NOMO-1 (cell line): ENCODE measurements at regions not wholly inside any gene's neighbourhood (a gene's known extent, or its start where the extent isn't known, plus 50 kb on each side); places are given as distances from the start of the nearest gene placed in this dataset.
"Not testable (repeated sequence)": the region's sequence is repeated elsewhere in the genome, so short reads cannot be mapped to it uniquely, and the experiment has no call there.

Source experiments
- DNase-seq, 2 experiments: peaks; one replicate each; lab custom pipeline; 2025; ENCODE audit not compliant: unreplicated experiment in 2 of 2; lab: John Stamatoyannopoulos, UW

DNA sequence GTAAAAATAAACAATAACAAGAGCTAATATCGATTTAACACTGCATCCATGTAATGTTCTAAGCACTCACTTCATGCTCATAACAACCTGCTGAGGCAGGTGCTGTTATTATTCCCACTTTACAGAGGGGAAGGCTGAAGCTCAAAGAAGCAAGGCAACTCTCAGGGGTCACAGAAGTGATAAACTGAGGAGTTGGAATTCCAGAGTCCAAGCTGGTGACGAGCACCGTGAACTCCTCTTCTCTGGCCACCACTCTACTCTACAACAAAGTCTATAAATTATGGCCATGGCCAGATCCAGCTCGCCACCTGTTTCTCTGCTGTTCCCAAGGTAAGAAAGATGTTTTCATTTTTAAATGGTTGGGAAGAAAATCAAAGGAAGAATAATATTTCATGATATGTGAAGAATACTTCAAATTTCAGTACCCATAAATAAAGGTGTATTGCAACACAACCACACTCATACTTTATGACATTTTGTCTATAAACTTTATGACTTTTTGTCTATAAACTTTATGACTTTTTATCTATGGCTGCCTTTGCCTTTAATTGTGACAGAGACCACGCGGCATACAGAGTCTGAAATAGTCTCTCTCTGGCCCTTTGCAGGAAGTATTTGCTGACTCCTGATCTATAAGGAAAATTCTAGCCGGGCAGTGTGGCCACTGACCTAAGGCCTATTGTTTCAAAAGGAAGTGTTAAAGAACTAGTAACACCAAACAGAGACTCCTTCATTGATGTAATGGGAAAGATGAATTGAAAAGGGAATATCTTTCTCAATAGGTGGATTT is 113.2 kb upstream of the KCNG1 start:
- DNase-seq: no peak

DNA sequence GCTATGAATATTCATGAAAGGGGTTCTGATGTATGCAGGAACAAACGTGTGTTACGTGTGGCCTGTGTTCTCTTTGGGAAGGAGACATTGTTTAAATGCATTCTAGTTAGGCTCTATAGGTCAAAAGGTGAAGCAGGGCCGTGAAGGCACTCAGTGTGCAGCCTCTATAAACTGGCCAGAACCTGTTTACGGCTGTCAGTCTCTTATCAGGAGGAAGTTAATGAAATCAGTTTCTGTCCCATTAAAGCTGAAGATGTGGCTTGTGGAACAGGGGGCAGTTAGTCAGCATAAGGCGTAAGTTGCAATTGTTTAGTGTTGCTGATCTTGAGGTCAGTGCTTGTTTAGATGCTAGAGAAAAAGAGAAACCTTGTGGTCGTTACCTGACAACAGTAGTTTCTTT is 111.5 kb upstream of the KCNG1 start:
- no peak for DNase-seq

DNA sequence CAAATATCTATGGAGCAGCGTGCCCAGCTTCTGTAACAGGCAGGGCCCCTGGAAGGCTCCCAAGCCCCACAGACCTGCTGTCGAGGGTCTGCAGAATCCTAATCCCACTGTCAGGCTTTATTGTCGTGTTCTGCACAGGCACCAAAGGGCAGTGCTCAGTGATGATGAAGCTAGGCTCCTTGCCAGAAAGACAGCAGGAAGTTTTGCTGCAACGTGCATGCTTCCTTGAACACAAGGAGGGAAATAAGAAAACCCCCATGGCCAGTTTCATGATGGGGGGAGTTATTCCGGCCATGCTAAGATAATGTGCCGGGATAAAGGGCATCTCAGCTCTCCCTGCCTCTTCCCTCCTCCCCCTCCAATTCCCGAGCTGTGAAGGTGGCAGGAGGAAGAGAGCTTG is 109.4 kb upstream of the KCNG1 start:
- no peak for DNase-seq

DNA sequence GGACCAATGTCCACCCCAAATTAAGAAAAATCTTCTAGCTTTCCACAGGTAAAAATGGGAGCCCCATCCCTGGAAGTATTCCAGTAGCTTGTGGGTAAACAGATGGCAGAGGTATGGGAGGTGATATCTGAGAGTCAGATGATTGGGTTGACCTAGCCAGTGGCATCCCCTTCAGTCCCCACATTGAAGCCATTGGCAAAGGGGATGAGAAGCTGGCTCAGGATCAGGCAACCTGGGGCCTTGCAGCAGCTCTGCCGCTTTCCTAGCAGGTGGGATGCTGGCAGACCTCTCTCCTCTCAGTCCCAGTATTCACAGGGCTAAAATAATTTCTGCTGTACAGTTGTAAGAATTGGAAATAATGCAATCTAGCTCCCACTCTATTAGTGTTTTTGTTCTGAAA is 108.9 kb upstream of the KCNG1 start:
- DNase-seq: no peak

DNA sequence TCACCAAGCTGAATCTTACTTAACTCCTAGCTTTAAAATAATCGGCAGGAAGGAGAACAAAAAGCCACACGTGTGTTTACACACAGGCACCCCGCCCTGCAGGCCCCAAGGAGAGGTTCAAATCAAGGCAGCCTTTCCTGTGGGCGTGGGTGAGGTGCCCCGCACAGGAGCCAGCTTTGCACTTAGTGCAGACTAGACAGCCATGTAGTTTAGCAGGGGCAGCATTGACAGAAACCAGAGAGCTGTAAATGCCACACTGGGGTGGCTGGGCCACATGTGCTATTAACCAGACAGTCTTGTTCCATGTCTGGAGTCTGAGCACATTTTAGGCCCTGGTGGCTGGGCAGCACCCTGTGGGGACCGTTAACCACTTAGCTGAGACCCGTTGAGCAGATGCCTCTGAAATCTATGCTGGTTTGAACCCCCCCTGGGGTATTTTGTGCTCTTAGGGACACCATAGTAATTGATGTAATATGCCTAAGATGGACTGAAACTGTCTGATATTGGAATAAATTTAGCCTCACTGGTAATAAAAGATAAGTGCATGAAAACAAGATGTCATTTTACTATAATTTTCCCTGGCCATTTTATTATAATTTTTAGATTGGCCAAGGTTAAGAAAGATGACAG is 106.4 kb upstream of the KCNG1 start:
- DNase-seq: no peak

DNA sequence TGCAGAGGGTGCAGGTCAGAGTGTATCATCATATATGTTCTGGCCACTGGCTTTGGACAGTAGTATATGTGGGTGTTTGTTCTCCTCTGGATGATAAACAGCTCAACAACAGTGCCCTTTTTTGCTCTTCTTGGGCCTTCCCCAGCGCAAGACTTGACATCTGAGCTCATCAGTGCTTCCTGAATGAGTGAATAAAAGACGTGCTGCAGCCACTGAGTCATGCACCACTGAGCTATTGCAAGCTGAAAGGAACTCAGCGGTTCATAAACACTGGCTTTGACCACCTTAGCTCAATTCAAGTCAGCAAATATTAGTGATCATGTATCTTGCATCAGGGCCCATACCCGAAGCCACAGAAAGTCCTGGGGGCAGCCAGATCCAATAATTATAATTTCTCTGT is 105.3 kb upstream of the KCNG1 start:
- no peak for DNase-seq

DNA sequence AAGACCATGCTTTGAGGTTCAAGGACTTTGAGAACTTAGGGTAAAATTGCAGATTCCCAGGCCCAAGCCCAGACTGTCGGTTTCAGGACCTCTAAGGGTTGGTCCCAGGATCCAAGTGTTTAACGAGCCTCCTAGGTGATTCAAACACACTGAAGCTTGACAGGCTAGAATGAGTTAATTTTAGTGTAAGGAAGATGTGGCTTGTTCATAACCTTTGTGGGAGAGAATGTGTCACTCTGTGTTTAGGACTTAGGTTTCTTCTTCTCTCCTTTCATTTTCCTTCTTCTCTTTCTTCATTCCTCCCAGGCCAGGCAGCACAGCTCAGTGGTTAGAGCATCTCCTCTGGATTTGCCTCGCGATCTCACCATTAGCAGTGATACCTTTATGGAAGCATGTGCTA is 104.8 kb upstream of the KCNG1 start:
- DNase-seq: no peak

DNA sequence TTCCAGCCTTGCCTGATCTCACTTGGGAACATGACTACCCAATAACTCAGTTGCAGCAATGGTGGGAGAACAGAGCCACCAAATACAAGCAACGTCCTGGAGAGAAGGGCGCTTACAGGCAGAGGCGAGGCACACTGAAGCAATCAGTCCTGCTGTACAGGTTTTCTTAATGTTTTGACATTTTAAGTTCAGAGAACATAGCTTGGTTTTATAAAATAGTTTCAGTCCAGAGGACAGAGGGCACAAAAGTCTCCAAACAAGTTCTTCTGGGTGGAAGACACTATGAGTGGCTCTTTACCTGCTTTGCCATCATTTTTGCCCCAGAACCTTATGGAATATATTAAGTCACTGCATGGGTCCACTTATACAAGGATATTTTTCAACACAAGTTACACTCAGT is 103.4 kb upstream of the KCNG1 start:
- DNase-seq: no peak

DNA sequence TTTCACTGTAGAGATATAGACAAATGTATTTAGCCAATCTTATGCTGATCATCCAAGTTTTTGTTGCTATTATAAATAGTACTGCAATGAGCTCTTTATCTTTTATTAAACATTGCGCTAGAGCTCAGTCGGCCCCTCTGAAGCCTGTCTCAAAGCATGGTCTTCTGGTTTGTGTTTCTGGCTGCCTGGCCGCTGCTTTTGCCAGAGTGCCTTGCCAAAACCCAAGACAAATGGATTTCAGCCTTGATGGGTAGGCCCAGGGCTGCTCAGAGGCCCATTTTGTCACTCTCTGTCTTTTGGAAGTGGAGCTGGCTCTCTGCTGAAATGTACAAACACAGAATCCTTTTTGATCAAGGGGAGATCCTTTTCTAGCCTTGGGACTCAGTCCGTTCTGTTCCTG is 102.9 kb upstream of the KCNG1 start:
- DNase-seq: no peak

DNA sequence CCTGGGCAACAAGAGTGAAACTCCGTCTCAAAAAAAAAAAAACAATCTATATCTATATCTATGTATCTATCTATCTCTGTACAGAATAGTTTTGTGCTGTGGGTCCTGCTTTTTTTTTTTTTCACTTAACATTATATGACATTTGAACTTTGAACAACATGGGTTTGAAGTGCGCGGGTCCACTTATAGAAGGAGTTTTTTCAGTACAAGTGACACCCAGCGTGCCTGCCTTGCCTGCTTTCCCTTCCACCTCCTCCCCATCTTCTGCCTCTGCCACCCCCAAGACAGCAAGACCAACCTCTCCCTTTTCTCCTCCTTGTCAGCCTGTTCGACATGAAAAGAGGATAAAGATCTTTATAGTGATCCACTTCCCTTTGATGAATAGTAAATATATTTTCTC is 102.2 kb upstream of the KCNG1 start:
- DNase-seq: no peak

DNA sequence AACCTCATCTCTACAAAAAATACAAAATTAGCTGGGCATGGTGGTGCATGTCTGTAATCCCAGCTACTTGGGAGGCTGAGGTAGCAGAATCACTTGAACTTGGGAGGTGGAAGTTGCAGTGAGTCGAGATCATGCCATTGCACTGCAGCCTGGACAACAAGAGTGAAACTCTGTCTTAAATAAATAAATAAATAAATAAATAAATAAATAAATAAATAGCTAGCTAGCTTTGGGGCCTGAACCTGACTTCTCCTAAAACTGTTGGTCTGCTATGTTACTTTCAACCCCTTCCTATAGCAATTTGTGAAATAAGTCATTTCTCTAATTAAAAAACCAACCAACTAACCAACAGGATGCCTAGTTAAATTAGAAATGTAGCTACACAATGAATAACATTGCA is 101.0 kb upstream of the KCNG1 start:
- DNase-seq: not testable (repeated sequence)

DNA sequence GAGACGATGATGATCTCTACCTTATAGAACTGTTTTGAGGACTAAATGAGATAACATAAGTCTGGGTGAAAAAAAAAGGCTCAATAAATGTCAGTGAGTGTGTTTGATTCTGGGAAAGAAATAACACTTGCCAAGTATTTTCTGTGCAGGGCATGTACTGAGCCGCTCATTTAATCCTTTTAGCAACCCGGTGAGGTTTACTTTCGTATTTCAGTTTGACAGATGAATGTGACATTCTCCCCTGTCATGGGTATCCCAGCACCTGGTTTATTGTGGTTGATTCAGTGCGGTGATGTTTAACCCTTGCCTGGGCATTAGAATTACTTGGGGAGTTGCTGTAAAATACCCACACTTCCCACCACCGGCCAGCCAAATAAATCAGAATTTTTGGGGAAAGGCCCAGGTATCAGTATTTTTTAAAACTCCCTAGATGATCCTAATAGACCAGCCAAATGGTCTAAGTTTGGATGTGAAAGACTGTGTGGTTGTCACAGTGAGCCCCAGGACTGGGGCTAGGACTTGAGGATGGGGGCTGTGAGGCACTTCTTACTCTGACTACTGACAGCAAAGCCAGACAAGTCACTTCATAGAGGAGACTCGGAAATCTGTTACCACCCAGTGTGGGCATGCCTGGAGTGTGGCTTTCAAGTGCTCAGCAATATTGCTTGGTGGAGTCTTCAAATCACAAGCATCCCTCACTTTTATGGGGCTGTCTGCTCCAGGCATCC is 100.2 kb upstream of the KCNG1 start:
- DNase-seq: no peak

DNA sequence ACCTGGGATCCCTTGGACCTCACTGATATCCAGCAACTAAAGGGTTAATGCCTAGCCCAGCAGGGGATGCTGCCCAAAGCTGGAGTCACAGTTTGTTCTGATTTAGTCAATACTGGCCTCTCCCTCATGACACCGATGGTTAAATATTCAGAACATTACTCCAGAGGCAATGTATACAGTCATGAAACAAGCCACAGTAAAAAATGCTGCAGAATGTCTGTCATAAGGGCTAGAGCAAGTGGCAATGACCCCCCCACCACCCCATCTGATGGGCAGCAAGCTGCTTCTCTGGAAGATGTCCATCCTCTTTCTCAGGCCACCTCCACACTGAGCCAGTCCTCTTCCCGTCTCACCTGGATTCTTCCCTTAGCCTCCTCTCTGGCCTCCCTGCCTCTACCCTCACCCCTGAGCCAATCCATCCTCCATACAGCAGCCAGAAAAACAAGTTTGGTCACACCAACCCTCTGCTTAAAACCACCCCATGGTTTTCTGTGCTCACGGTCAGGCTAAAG is 99.0 kb upstream of the KCNG1 start:
- DNase-seq: no peak

DNA sequence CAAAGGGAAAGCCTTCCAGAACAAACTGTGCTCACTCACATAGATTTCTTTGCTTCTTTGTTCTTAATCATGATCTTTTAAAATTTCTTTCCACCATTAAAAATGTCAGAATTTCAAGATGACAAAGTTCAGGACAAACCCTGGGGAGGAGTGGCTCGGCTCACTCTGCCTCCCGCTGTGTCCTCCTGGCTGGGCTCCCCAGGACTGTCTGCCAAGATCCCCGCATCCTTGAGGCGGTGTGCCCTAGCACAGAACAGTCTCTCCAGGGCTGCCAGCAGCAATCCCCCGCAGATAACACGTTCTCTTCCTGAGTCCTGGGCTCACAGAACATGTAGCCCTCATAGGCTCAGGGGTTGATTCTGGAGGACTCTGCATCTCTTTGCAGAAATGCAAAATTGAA is 98.4 kb upstream of the KCNG1 start:
- no peak for DNase-seq

DNA sequence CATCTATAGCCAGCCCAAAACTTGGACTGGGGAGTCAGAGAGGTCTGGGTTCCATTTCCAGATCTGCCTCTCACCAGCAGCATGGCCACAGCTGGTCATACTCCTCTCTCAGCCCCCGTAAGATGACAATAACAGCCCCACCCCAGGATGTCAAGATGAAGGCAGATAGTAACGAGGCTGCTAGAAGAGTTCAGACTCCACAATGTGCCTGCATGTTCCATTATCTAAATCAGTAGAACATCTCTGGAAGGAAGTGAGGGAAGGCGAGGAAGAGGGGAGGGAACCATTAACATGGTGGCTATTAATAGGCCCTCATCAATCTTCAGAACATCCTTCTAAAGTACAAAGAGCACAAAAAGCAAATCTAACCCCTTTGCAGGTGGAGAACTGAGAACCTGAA is 98.0 kb upstream of the KCNG1 start:
- DNase-seq: no peak

DNA sequence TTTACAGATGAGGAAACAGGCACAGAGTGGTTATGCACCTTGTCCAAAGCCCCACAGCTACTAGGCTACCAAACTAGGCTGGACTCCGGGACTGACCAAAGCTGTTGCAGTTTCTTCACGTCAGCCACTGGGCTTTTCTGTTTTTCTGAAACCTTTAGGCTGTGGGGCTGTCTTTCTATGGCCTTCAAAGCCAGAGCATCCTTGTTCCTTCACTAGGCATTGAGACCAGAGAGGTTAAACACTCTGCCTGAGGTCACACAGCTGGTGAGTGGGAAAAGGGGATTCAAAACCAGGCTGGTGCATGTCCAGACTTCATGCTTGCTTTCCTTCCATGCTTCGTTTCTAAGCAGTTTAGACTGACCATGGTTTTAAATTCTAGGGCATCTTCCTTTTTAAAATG is 97.5 kb upstream of the KCNG1 start:
- no peak for DNase-seq

DNA sequence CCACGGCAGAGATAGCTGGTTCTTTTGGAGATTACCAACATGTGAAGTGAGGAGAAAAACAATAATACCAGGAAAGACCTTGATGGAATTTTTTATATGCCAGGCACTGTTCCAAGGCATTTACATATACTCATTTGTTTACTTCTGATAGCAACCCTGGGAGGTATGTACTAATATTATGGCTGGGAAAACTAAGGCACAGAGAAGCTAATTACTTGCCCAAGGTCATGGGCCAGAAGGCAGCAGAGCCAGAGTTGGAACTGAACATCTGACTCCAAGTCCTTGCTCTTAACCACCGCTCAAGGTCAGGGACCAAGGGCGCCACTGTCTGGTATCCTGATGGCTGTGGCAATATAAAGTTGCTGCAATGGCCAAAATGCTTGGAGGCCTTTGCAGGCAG is 97.0 kb upstream of the KCNG1 start:
- DNase-seq: no peak

DNA sequence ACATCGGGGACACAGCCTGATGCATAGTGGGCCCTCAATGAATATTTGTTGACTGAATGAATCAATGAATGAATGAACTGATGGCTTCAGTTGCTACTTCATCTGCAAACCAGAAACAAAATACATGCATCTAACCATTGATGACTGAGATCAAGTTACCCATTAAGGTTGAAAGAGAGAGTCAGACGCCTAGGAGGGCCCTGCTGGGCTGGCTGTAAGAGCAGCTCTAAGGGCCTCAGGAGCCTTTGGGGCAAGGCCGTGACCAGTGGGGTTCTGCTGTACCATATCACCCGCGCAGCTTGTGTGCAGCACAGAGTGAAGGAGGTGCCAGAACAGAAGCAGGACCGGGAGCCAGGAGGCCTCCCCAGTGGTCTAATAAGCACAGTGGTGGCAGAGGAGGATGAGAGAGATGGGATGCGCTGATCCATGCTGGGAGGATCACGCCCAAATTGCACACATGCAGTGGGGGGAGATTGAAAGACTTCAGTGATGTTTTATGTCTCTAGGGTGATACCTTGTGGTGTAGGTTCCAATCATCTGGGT is 96.1 kb upstream of the KCNG1 start:
- DNase-seq: no peak

DNA sequence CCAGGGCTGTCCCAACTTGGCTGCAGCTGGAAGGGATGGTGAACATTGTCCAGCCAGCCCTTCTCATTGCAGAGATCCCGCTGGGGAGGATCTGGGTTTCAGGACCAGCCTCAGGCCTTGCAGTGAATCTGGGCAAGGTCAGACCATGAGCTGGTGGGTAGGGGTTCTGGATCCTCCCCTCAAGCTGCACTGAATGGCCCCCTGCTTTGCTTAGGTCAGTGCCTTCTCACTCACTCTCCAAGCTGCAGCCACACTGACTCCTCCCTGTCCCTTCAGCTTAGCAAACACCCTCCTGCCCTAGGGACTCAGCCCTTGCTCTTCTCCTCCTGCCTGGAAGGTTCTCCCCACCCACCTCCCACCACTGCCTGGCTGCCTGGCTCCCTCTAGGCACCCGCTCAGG is 95.3 kb upstream of the KCNG1 start:
- DNase-seq: no peak

DNA sequence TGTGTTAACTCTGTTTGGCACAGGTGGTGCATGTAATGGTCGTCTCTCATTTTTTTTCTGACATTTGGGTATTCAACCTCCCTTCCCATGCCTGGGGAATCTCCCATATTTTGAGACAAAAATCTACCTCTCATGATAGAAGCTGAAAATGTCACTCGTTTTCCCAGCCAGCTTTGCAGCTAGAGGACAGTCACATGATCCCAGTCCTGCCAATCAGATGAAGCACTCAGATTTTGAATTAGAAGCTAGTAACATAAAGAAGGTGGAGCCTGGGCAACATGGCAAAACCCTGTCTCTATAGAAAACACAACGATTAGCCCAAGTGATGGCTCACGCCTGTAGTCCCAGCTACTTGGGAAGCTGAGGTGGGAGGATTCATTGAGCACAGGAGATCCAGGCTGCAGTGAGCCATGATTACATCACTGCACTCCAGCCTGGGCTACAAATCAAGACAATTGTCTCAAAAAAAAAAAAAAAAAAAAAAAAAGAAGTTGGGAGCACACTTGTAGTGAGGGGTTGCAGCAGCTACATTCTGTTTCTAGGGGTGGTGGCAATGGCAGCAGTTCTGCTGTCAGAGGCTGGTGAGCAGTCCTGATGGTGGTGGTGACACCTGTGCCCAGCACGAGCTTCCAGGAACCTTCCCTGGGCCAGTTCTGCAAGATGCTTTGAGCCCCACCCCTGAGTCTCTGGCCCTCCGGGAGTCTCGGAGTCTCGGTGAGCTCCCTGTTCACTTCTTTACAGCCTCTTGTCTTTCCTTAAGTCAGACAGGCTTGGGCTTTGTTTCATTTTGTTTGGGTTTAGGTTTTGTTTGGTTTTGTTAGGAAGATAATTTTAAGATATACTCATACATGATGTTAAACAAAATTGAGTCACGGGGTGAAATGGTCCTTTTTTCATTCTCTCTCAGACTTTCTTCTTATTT is 94.1 kb upstream of the KCNG1 start:
- no peak for DNase-seq

DNA sequence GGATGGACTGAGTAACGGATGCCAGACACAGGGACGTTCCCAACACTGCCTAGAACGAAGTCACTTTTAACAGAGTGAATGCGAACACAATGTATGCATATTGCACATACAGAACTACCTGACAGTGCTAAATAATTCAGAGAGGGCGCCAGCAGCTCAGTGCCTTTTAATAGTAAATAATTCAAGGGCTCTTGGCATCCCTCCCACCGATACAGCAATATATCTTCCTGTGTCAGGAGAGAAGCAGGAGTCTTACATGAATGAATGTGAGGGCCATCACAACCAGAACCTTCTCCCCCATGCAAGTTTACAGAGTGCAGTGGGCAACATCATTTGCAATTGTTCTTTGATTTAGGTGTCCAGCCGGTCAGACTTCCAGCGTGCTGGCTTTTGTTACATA is 88.4 kb upstream of the KCNG1 start:
- DNase-seq: no peak
